ENCODE measurements at regions not wholly inside any gene's neighbourhood (a gene's known extent, or its start where the extent isn't known, plus 50 kb on each side); places are given as distances from the start of the nearest gene placed in this dataset.

DNA sequence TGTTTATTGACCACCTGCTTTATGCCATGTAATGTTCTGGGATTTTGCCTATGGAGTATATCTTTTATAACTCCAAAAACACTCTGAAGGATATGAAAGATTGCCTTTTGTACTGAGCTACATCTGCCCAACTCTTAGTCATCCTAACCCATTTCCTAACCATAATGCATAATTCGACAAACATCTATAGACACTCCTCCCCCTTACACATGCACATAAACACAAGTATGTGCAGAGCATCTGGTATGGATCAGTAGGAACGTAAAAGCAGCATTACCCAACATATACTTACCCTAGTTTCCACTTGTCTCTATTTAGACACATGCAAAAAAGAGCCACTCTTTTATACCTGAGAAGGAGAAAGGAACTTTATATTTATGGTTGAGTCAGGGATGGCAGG, 272.8 kb downstream of the FAM76B start:
- CTCF ChIA-PET = no interaction called here
- Mint-ChIP-seq H3K4me1 (no peaks in the 10 kb centered on the region), H3K27ac (no peak overlapping the region), H3K36me3 (no peaks in the 10 kb centered on the region), H3K4me3 (no peak overlapping the region), H3K9me3 (ENCODE audit: low read depth) (no peaks in the 10 kb centered on the region), H3K27me3 (peaks cover 11% of the 10 kb centered on the region)
- no peak for ATAC-seq
- no peak for DNase-seq

DNA sequence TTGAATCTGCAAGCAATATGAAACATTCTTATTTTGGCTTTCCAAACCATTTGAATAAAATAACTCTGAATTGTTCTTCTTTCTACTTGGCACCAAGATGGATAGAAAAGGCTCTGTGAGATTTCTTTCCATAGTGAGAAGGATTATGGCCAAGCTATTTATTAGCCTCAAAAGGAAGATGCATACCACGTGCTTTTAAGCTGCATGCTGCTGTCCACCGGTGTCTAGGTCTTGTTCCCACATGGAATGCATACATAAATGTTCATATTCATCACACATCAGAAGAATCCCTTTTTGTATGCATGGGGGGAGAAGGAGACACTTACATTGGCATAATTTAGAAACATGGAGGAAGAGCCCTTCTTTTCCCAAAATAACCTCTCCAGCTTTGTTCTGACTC, 273.4 kb downstream of the FAM76B start:
- Mint-ChIP-seq H3K4me3 (no peak overlapping the region), H3K9me3 (ENCODE audit: low read depth) (no peaks in the 10 kb centered on the region), H3K4me1 (no peaks in the 10 kb centered on the region), H3K27ac (no peak overlapping the region), H3K27me3 (peaks cover 11% of the 10 kb centered on the region), H3K36me3 (no peaks in the 10 kb centered on the region)
- no peak for ATAC-seq
- CTCF ChIA-PET = no interaction called here
- no peak for DNase-seq

GRCh38 chr11:95515371-95515770, 274.2 kb downstream of the FAM76B start:
- ATAC-seq (no peak), DNase-seq (no peak)
- Mint-ChIP-seq H3K4me3 (no peak overlapping the region), H3K9me3 (ENCODE audit: low read depth) (no peaks in the 10 kb centered on the region), H3K36me3 (no peaks in the 10 kb centered on the region), H3K4me1 (no peaks in the 10 kb centered on the region), H3K27ac (no peak overlapping the region), H3K27me3 (peaks cover 11% of the 10 kb centered on the region)
- CTCF ChIA-PET = no interaction called here

DNA sequence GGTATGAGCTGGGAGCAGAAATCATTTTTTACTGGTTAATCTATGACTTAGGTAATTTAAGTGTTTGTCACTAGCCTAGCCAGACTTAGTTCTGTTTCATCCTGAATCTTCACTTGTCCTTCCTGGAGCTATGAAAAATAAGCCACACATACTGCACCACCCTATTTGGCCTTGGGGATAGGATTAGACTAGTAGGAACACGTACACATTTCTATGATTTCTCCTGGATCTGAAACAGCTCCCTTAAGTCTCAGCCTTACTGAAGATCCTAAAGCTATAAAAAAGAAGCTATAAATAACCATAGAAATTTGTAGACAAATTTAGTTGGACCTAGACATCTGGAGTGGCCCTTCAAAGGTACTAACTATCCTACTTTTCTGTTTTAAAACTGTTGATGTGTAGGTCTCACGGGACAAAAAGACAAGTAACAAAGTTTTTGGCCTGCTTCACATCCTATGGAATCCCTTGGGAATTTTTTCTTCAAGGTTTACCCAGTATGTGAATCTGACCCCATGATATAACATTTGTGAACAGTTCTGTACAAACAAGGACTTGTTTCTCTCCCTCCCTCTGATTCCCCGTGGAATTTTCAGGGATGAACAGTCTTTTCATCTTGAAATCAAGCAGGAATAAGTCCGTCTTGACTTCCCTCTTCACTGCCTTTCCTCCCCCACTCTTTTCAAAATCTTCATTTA, 275.0 kb downstream of the FAM76B start:
- Mint-ChIP-seq H3K36me3 (no peaks in the 10 kb centered on the region), H3K27ac (no peak overlapping the region), H3K4me1 (no peaks in the 10 kb centered on the region), H3K9me3 (ENCODE audit: low read depth) (no peaks in the 10 kb centered on the region), H3K27me3 (peaks cover 11% of the 10 kb centered on the region), H3K4me3 (no peak overlapping the region)
- CTCF ChIA-PET = no interaction called here
- no peak for ATAC-seq
- no peak for DNase-seq

DNA sequence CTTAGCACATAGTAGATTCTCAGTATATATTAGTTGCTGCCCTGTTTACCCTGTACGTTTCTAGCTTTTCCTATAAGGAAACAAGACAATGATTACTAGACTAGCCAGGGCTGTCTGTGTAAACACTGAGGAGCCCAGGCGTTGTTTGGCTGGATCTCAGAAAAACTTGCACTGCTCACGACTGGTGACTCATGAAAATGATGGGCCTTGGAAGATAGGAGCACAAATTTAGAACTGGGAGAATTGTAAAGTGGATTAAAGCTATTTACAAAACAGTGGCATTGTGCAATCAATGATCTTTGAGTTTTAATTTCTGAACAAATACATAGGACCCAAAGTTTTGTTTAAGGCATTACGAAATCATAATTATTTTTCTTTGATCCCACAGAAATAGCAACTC, 276.9 kb downstream of the FAM76B start:
- H3K4me3 Mint-ChIP-seq = no peak overlapping the region
- ATAC-seq (no peak), DNase-seq (no peak)
- no peak overlapping the region for H3K27ac Mint-ChIP-seq
- H3K9me3 Mint-ChIP-seq (ENCODE audit: low read depth) = no peaks in the 10 kb centered on the region
- H3K4me1 Mint-ChIP-seq = no peaks in the 10 kb centered on the region
- CTCF ChIA-PET = interaction anchor here (1.1 kb wide), 1 partner anchor 361 kb away, joined by 3 read pairs; no protein-coding TSS in a partner anchor
- no peaks in the 10 kb centered on the region for H3K36me3 Mint-ChIP-seq
- peaks cover 18% of the 10 kb centered on the region for H3K27me3 Mint-ChIP-seq

- CTCF ChIA-PET = no interaction called here
- Mint-ChIP-seq H3K27ac (no peak overlapping the region), H3K36me3 (no peaks in the 10 kb centered on the region), H3K4me1 (no peaks in the 10 kb centered on the region), H3K4me3 (no peak overlapping the region), H3K27me3 (peaks cover 18% of the 10 kb centered on the region), H3K9me3 (ENCODE audit: low read depth) (no peaks in the 10 kb centered on the region)
- ATAC-seq (no peak), DNase-seq (no peak)
Observed at GRCh38 chr11:95512177-95512576, 277.4 kb downstream of the FAM76B start.

DNA sequence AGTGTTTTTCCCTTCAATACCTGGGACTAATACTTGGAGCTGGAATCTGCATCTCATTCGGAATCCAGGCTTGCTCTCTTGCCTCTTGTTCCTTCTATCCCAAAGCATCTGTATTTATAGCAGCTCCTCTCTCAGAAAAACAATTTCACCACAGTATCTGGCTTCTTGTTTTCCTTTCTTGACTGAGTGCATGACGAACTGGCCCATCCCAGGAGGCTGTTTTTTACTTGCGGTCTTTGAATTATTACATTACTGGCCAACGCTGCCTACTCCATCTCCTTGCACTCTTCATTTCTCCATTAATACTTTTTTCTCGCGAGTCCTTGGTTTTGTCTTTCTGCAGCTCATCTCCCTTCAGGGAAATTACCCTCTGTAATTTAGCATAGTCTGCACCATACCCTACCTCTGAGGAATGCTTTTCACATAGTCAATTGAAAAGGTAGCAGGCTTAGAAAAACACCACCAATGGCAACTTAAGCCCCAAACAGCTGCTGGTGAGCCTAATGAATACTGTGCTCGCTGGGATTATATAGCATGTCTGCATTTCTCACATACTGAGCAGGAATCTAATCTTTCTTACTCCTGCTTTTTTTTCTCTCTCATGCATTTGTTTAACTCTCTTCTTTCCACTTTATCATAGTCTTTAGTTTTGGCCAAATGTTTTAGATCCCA, 277.4 kb upstream of the SESN3 start:
- no peak for DNase-seq
- Mint-ChIP-seq H3K36me3 (no peaks in the 10 kb centered on the region), H3K27me3 (peaks cover 15% of the 10 kb centered on the region), H3K4me1 (peaks cover 2% of the 10 kb centered on the region), H3K4me3 (no peak overlapping the region), H3K9me3 (ENCODE audit: low read depth) (no peaks in the 10 kb centered on the region), H3K27ac (no peak overlapping the region)
- no peak for ATAC-seq
- CTCF ChIA-PET = no interaction called here

GRCh38 chr11:95507794-95508193, 276.8 kb upstream of the SESN3 start:
- CTCF ChIA-PET = no interaction called here
- ATAC-seq (no peak), DNase-seq (no peak)
- Mint-ChIP-seq H3K4me1 (peaks cover 2% of the 10 kb centered on the region), H3K9me3 (ENCODE audit: low read depth) (no peaks in the 10 kb centered on the region), H3K4me3 (no peak overlapping the region), H3K36me3 (no peaks in the 10 kb centered on the region), H3K27ac (no peak overlapping the region), H3K27me3 (peaks cover 16% of the 10 kb centered on the region)

- DNase-seq (no peak), ATAC-seq (no peak)
- Mint-ChIP-seq H3K27me3 (peaks cover 14% of the 10 kb centered on the region), H3K9me3 (ENCODE audit: low read depth) (no peaks in the 10 kb centered on the region), H3K4me1 (peaks cover 2% of the 10 kb centered on the region), H3K27ac (no peak overlapping the region), H3K4me3 (no peak overlapping the region), H3K36me3 (no peaks in the 10 kb centered on the region)
- CTCF ChIA-PET = no interaction called here
Observed at GRCh38 chr11:95506777-95507176, 275.8 kb upstream of the SESN3 start.

DNA sequence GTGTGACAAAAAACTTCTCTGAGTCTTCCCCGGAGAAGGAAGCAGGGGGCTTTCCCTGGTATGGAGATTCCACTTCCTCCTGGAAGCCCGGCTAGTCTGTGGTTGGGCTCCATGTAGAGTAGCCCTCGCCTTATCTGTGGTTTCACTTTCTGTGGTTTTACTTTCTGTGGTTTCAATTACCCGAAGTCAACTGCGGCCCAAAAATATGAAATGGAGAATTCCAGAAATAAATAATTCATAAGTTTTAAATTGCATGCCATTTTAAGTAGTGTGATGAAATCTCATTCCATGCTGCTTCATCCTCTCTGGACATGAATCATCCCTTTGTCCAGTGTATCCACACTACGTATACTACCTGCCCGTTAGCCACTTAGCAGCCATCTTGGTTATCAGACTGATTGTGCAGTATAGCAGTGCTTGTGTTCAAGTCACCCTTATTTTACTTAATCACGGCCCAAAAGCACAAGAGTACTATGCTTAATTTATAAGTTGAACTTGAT, 275.0 kb upstream of the SESN3 start:
- Mint-ChIP-seq H3K4me3 (no peak overlapping the region), H3K36me3 (no peaks in the 10 kb centered on the region), H3K27me3 (peaks cover 14% of the 10 kb centered on the region), H3K4me1 (peaks cover 2% of the 10 kb centered on the region), H3K27ac (no peak overlapping the region), H3K9me3 (ENCODE audit: low read depth) (no peaks in the 10 kb centered on the region)
- CTCF ChIA-PET = no interaction called here
- ATAC-seq = no peak
- DNase-seq = no peak

- ATAC-seq (no peak), DNase-seq (no peak)
- Mint-ChIP-seq H3K27ac (no peak overlapping the region), H3K4me3 (no peak overlapping the region), H3K36me3 (no peaks in the 10 kb centered on the region), H3K9me3 (ENCODE audit: low read depth) (no peaks in the 10 kb centered on the region), H3K4me1 (peaks cover 2% of the 10 kb centered on the region), H3K27me3 (peaks cover 7% of the 10 kb centered on the region)
- CTCF ChIA-PET = no interaction called here
Observed at GRCh38 chr11:95503047-95503446, 272.0 kb upstream of the SESN3 start.

GRCh38 chr11:95502522-95502921, 271.5 kb upstream of the SESN3 start:
- ATAC-seq = no peak
- H3K9me3 Mint-ChIP-seq (ENCODE audit: low read depth) = no peaks in the 10 kb centered on the region
- H3K27ac Mint-ChIP-seq = no peak overlapping the region
- DNase-seq = no peak
- peaks cover 7% of the 10 kb centered on the region for H3K27me3 Mint-ChIP-seq
- no peaks in the 10 kb centered on the region for H3K36me3 Mint-ChIP-seq
- CTCF ChIA-PET = no interaction called here
- H3K4me1 Mint-ChIP-seq = peaks cover 2% of the 10 kb centered on the region
- H3K4me3 Mint-ChIP-seq = no peak overlapping the region

DNA sequence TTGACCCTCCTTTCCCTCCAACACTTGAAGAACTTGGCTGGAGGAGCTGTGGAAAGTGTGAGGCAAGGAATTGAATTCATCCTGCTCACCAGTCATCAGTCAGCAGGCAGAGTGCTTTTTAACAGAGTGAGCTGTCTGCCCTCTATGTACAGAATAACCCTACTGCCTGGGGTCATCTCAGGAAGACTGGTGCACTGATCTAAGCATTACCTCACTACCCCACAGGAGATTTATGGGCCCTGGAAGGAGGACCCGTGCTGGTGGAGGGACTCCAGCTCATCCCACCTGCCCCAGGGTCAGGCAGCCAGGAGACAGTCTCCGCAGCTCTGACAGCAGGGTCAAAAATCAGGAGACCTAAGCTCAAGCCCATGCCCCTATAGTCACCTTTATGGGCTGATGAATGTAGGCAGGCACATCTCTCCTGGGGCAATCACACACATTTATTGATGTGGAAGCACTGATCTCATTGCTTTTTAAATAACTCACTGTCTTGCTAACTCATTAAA, 270.8 kb upstream of the SESN3 start:
- Mint-ChIP-seq H3K27me3 (peaks cover 7% of the 10 kb centered on the region), H3K36me3 (no peaks in the 10 kb centered on the region), H3K4me3 (no peak overlapping the region), H3K9me3 (ENCODE audit: low read depth) (no peaks in the 10 kb centered on the region), H3K27ac (no peak overlapping the region), H3K4me1 (peaks cover 2% of the 10 kb centered on the region)
- no peak for ATAC-seq
- CTCF ChIA-PET = no interaction called here
- DNase-seq = no peak

GRCh38 chr11:95500466-95500865, 269.5 kb upstream of the SESN3 start:
- H3K36me3 Mint-ChIP-seq = no peaks in the 10 kb centered on the region
- no peaks in the 10 kb centered on the region for H3K4me1 Mint-ChIP-seq
- H3K27ac Mint-ChIP-seq = no peak overlapping the region
- H3K27me3 Mint-ChIP-seq = peaks cover 13% of the 10 kb centered on the region
- DNase-seq (no peak), ATAC-seq (no peak)
- CTCF ChIA-PET = no interaction called here
- H3K9me3 Mint-ChIP-seq (ENCODE audit: low read depth) = no peaks in the 10 kb centered on the region
- H3K4me3 Mint-ChIP-seq = no peak overlapping the region

Measured in activated CD8-positive, alpha-beta memory T cell treated with anti-CD3 and anti-CD28 coated beads, Interleukin-2, amount 10 ng/mL, durations not matched to agents 7 days and 5 days (primary cell).